HepG2 (cell line): ENCODE measurements at regions not wholly inside any gene's neighbourhood (a gene's known extent, or its start where the extent isn't known, plus 50 kb on each side); places are given as distances from the start of the nearest gene placed in this dataset.

ENCODE experiments used
- ATAC-seq: fragments of 200-7000 bp; cut with Tn5 transposase; 3 replicates; pipeline ENCODE4 v1.9.1; 2020; ENCODE audit warnings: mild to moderate bottlenecking, moderate library complexity
- BruUV-seq: library from RNA; stranded (reverse); fragments of 400-500 nt; replicated peaks from 2 replicates; lab custom pipeline; 2021; lab: Mats Ljungman, UMichigan
- CTCF ChIA-PET: fragments of 300-600 bp; formaldehyde crosslinking; extraction: SDS; loops from one replicate; lab custom pipeline; 2021; ENCODE audit warnings: low total read pairs, inconsistent platforms, low intra/inter-chr PET ratio; lab: Yijun Ruan, JAX
- POLR2A ChIA-PET: fragments of 350-600 bp; sonication (Branson Sonifier 250); formaldehyde crosslinking; loops from one replicate; lab custom pipeline; 2020; ENCODE audit warnings: antibody characterized with exemption, inconsistent platforms; lab: Yijun Ruan, JAX
- DNase-seq: peaks from one replicate; pipeline ENCODE4 v3.0.0-alpha.2; 2015; ENCODE audit warnings: low spot score
- FAIRE-seq: peaks from 3 replicates; lab custom pipeline; 2011; peaks lifted over from hg19 to GRCh38; lab: Jason Lieb, UNC
- H2AFZ ChIP-seq: one replicate; pipeline ENCODE4 v1.6.1; 2011; ENCODE audit warnings: low read length, inconsistent platforms
- H3K27ac ChIP-seq: fragments of 300-600 bp; 3 replicates; pipeline ENCODE4 v1.8.0; 2011; ENCODE audit warnings: mixed run types, mild to moderate bottlenecking, mixed read lengths, low read length, inconsistent platforms; ENCODE audit not compliant: insufficient read depth; ENCODE audit errors: extremely low read length
- H3K27me3 ChIP-seq, 2 experiments: fragments of 200-600 bp in 1 of 2; 2 replicates in 1 of 2; 3 replicates in 1 of 2; pipeline versions ENCODE4 v1.6.0 to v1.8.0; 2011; ENCODE audit warnings: low read length in 2 of 2, mild to moderate bottlenecking in 2 of 2, moderate library complexity in 2 of 2, inconsistent platforms in 1 of 2; ENCODE audit not compliant: insufficient read depth in 2 of 2, control insufficient read depth in 1 of 2
- H3K36me3 ChIP-seq, 2 experiments: fragments of 200-600 bp in 1 of 2; replicated peaks in 1 of 2; 2 replicates in 1 of 2; 3 replicates in 1 of 2; pipeline versions ENCODE4 v1.5.1 to v1.8.0; 2011; ENCODE audit warnings: low read length in 2 of 2, inconsistent platforms in 1 of 2; ENCODE audit not compliant: insufficient read depth in 2 of 2, control insufficient read depth in 1 of 2
- H3K4me1 ChIP-seq: 2 replicates; pipeline ENCODE4 v1.5.1; 2012; ENCODE audit warnings: low read length, inconsistent platforms; ENCODE audit not compliant: insufficient read depth
- H3K4me2 ChIP-seq: 2 replicates; pipeline ENCODE4 v1.6.0; 2011; ENCODE audit warnings: low read depth, low read length, inconsistent platforms
- H3K4me3 ChIP-seq, 3 experiments: fragments of 200-600 bp in 1 of 3; sonication (generic), shearing (Covaris generic) in 1 of 3; replicated peaks in 1 of 3; 2 replicates each; pipeline ENCODE4 v1.5.1; 2011 to 2016; ENCODE audit warnings: low read length in 3 of 3, inconsistent platforms in 2 of 3, low read depth in 2 of 3, mild to moderate bottlenecking in 2 of 3, control low read depth in 1 of 3, mixed read lengths in 1 of 3; ENCODE audit not compliant: insufficient read depth in 1 of 3
- H3K79me2 ChIP-seq: one replicate; pipeline ENCODE4 v1.6.1; 2011; ENCODE audit warnings: low read length, inconsistent platforms; ENCODE audit not compliant: insufficient read depth
- H3K9ac ChIP-seq: 2 replicates; pipeline ENCODE4 v1.6.0; 2011; ENCODE audit warnings: mild to moderate bottlenecking, low read depth, low read length, inconsistent platforms; ENCODE audit not compliant: insufficient read depth
- H3K9me3 ChIP-seq: 2 replicates; pipeline ENCODE4 v1.5.1; 2012; ENCODE audit warnings: mild to moderate bottlenecking, low read length
- H4K20me1 ChIP-seq: 2 replicates; pipeline ENCODE4 v1.6.0; 2011; ENCODE audit warnings: inconsistent platforms, mild to moderate bottlenecking, low read length, moderate library complexity; ENCODE audit not compliant: insufficient read depth
- DNMT3B ChIP-seq: conservative IDR thresholded peaks from 2 replicates; pipeline ENCODE4 v1.6.1; 2016; ENCODE audit warnings: missing biosample characterization, control low read depth
- FOXJ3 ChIP-seq: sonication (generic); formaldehyde crosslinking; IDR thresholded peaks from 2 replicates; pipeline ENCODE4 v1.4.0; 2020; ENCODE audit warnings: missing genetic modification reagents, mild to moderate bottlenecking, borderline replicate concordance
- GABPA ChIP-seq, 2 experiments: IDR thresholded peaks; 2 replicates each; pipeline ENCODE4 v1.6.1; 2011 to 2016; ENCODE audit warnings: low read depth in 2 of 2, low read length in 1 of 2, missing biosample characterization in 1 of 2, missing genetic modification characterization in 1 of 2
- MATR3 ChIP-seq: sonication (generic); formaldehyde crosslinking; IDR thresholded peaks from 2 replicates; pipeline ENCODE4 v1.4.0; 2020; ENCODE audit warnings: missing genetic modification reagents
- MLLT10 ChIP-seq: sonication (generic); formaldehyde crosslinking; IDR thresholded peaks from 2 replicates; pipeline ENCODE4 v1.4.0; 2020; ENCODE audit warnings: missing genetic modification reagents
- NAIF1 ChIP-seq: sonication (generic); formaldehyde crosslinking; IDR thresholded peaks from 2 replicates; pipeline ENCODE4 v1.5.0; 2020; ENCODE audit warnings: mild to moderate bottlenecking, missing genetic modification reagents, borderline replicate concordance
- PHF21A ChIP-seq: sonication (generic); formaldehyde crosslinking; IDR thresholded peaks from 2 replicates; pipeline ENCODE4 v1.5.0; 2020; ENCODE audit warnings: mild to moderate bottlenecking, missing genetic modification reagents
- PHF8 ChIP-seq: sonication (generic); formaldehyde crosslinking; IDR thresholded peaks from 2 replicates; pipeline ENCODE4 v1.5.0; 2020; ENCODE audit warnings: missing genetic modification reagents
- SAFB2 ChIP-seq: sonication (generic); formaldehyde crosslinking; IDR thresholded peaks from 2 replicates; pipeline ENCODE4 v1.5.1; 2020; ENCODE audit warnings: missing genetic modification reagents, low read depth, mild to moderate bottlenecking, borderline replicate concordance
- TBL1XR1 ChIP-seq: fragments of 150-350 bp; IDR thresholded peaks from 2 replicates; pipeline ENCODE4 v1.6.1; 2014; ENCODE audit warnings: borderline replicate concordance, low read length; ENCODE audit not compliant: partially characterized antibody
- ZNF251 ChIP-seq: sonication (generic); formaldehyde crosslinking; IDR thresholded peaks from 2 replicates; pipeline ENCODE4 v1.9.0; 2021; ENCODE audit warnings: mild to moderate bottlenecking, missing genetic modification reagents
- ZNF256 ChIP-seq: sonication (generic); formaldehyde crosslinking; conservative IDR thresholded peaks from 2 replicates; pipeline ENCODE4 v1.4.0; 2020; ENCODE audit warnings: missing genetic modification reagents
- ZNF580 ChIP-seq: IDR thresholded peaks from 2 replicates; pipeline ENCODE4 v1.6.1; 2016; ENCODE audit warnings: low read depth, borderline replicate concordance
- ZNF619 ChIP-seq: sonication (generic); formaldehyde crosslinking; IDR thresholded peaks from 2 replicates; pipeline ENCODE4 v1.4.0; 2020; ENCODE audit warnings: mild to moderate bottlenecking, missing genetic modification reagents
- ZNF709 ChIP-seq: sonication (generic); formaldehyde crosslinking; IDR thresholded peaks from 2 replicates; pipeline ENCODE4 v1.5.0; 2020; ENCODE audit warnings: mild to moderate bottlenecking, missing genetic modification reagents
- WGBS: methylation state at CpG from one replicate; pipeline ENCODE4 v1.1.6; 2017; ENCODE audit warnings: low lambda C conversion rate; 5-methylcytosine and 5-hydroxymethylcytosine counted together
- in situ Hi-C: cut with HindIII; loops from 2 replicates; pipeline ENCODE4 v1.10.0; 2017; ENCODE audit warnings: low pct_unique_long_range_greater_than_20kb; ENCODE audit not compliant: extremely low pct_ligation_motif_present
- intact Hi-C: fragments of 100-400 bp; cut with micrococcal nuclease; formaldehyde crosslinking; loops from one replicate; pipeline ENCODE4 v1.10.0; 2022; ENCODE audit not compliant: unreplicated experiment
- TF ChIP-seq, protein P1 (sequence below): sonication (generic); formaldehyde crosslinking; conservative IDR thresholded peaks from 2 replicates; pipeline ENCODE4 v1.4.0; 2020; ENCODE audit warnings: missing genetic modification reagents

- no peak for ATAC-seq
- no peak for FAIRE-seq
- Histone ChIP-seq H2AFZ (no peak overlapping the region), H3K9me3 (no peaks in the 10 kb centered on the region), H4K20me1 (no peaks in the 10 kb centered on the region), H3K9ac (no peak overlapping the region), H3K79me2 (no peaks in the 10 kb centered on the region), H3K4me3 (no peak overlapping the region), H3K4me1 (no peaks in the 10 kb centered on the region), H3K27ac (no peak overlapping the region), H3K36me3 (no peaks in the 10 kb centered on the region), H3K27me3 (no peaks in the 10 kb centered on the region), H3K4me2 (no peak overlapping the region)
- POLR2A ChIA-PET = no interaction called here
- no peak for DNase-seq
- in situ Hi-C loops (no loop called here), intact Hi-C loops (no loop called here)
- CTCF ChIA-PET = no interaction called here
- no peak for TF ChIP-seq SAFB2 (CRISPR knock-in tag)
- TF ChIP-seq, protein P1, sequence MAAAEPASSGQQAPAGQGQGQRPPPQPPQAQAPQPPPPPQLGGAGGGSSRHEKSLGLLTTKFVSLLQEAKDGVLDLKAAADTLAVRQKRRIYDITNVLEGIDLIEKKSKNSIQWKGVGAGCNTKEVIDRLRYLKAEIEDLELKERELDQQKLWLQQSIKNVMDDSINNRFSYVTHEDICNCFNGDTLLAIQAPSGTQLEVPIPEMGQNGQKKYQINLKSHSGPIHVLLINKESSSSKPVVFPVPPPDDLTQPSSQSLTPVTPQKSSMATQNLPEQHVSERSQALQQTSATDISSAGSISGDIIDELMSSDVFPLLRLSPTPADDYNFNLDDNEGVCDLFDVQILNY (CRISPR knock-in tag) = no peak
- no peak for TF ChIP-seq DNMT3B (CRISPR knock-in tag)
- no peak for TF ChIP-seq ZNF256 (CRISPR knock-in tag)
- no peak for TF ChIP-seq ZNF580 (CRISPR knock-in tag)
- BruUV-seq = no TSS peak
These were observed 982.6 kb upstream of the FANCL start for GRCh38 chr2:59223742-59224141.

GRCh38 chr2:59217360-59217759, 976.2 kb upstream of the FANCL start:
- ChIA-PET POLR2A (no interaction called here), CTCF (no interaction called here)
- Histone ChIP-seq H3K9ac (no peak overlapping the region), H3K4me3 (no peak overlapping the region), H3K9me3 (no peaks in the 10 kb centered on the region), H3K79me2 (no peaks in the 10 kb centered on the region), H3K27me3 (no peaks in the 10 kb centered on the region), H3K36me3 (no peaks in the 10 kb centered on the region), H2AFZ (no peak overlapping the region), H3K4me1 (no peaks in the 10 kb centered on the region), H4K20me1 (no peaks in the 10 kb centered on the region), H3K4me2 (no peak overlapping the region), H3K27ac (no peak overlapping the region)
- no peak for ATAC-seq
- no peak for DNase-seq
- TF ChIP-seq TBL1XR1 (no peak), GABPA (IDR thresholded peaks at IDR 0.05; ENCODE audit: low read depth, low read length) (no peak), GABPA (CRISPR knock-in tag; IDR thresholded peaks at IDR 0.05; ENCODE audit: low read depth) (no peak), MLLT10 (no peak), PHF8 (CRISPR knock-in tag) (no peak), ZNF619 (CRISPR knock-in tag) (no peak), ZNF251 (CRISPR knock-in tag) (no peak), FOXJ3 (CRISPR knock-in tag) (no peak), NAIF1 (CRISPR knock-in tag) (no peak), MATR3 (no peak), ZNF709 (CRISPR knock-in tag) (no peak), PHF21A (no peak)
- BruUV-seq = no TSS peak
- intact Hi-C loops = no loop called here
- FAIRE-seq = no peak
- 0% methylated on average over 3 of the region's 3 CpGs for WGBS
- in situ Hi-C loops = no loop called here
